HEK293T (cell line): ENCODE measurements at regions not wholly inside any gene's neighbourhood (a gene's known extent, or its start where the extent isn't known, plus 50 kb on each side); places are given as distances from the start of the nearest gene placed in this dataset.
"Not testable (repeated sequence)": the region's sequence is repeated elsewhere in the genome, so short reads cannot be mapped to it uniquely, and the experiment has no call there.

Source experiments
- BHLHE40 ChIP-seq: fragments of 450-650 bp; IDR thresholded peaks from 2 replicates; pipeline ENCODE4 v1.6.1; 2016; ENCODE audit warnings: mild to moderate bottlenecking, moderate library complexity, borderline replicate concordance
- ELF4 ChIP-seq: fragments of 450-650 bp; IDR thresholded peaks from 2 replicates; pipeline ENCODE4 v1.6.1; 2017; ENCODE audit warnings: antibody characterized with exemption
- FOXA1 ChIP-seq: fragments of 450-650 bp; IDR thresholded peaks from 2 replicates; pipeline ENCODE4 v1.6.1; 2016; ENCODE audit warnings: mild to moderate bottlenecking
- FOXK2 ChIP-seq: fragments of 450-650 bp; IDR thresholded peaks from 2 replicates; pipeline ENCODE4 v1.6.1; 2016; ENCODE audit warnings: mild to moderate bottlenecking
- FOXM1 ChIP-seq: fragments of 450-650 bp; IDR thresholded peaks from 2 replicates; pipeline ENCODE4 v1.6.1; 2017; ENCODE audit warnings: mild to moderate bottlenecking, borderline replicate concordance
- HDGF ChIP-seq: fragments of 450-650 bp; IDR thresholded peaks from 2 replicates; pipeline ENCODE4 v1.6.1; 2017; ENCODE audit warnings: antibody characterized with exemption, borderline replicate concordance
- NFRKB ChIP-seq: fragments of 450-650 bp; IDR thresholded peaks from 2 replicates; pipeline ENCODE4 v1.6.1; 2016; ENCODE audit warnings: mild to moderate bottlenecking, moderate library complexity
- SP1 ChIP-seq: fragments of 450-650 bp; IDR thresholded peaks from 2 replicates; pipeline ENCODE4 v1.6.1; 2017
- SUZ12 ChIP-seq: fragments of 450-650 bp; IDR thresholded peaks from 2 replicates; pipeline ENCODE4 v1.6.1; 2016; ENCODE audit warnings: mild to moderate bottlenecking
- TARDBP ChIP-seq: fragments of 450-650 bp; IDR thresholded peaks from 2 replicates; pipeline ENCODE4 v1.6.1; 2016
- ZNF384 ChIP-seq: fragments of 450-650 bp; IDR thresholded peaks from 2 replicates; pipeline ENCODE4 v1.6.1; 2016

DNA sequence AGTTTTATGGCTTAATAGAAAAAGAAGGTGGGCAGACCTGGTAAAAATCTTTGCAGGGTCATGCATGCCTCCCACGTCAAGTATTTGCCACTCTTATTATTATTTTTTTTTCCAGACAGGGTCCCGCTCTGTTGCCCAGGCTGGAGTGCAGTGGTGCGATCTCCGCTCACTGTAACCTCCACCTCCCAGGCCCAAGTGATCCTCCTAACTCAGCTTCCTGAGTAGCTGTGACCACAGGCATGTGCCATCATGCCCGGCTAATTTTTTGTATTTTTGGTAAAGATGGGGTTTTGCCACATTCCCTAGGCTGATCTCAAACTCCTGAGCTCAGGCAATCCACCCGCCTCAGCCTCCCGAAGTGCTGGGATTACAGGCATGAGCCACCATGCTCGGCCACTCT, 55.7 kb upstream of the ATXN3L start:
- TF ChIP-seq ELF4, SP1, HDGF, BHLHE40, FOXA1, ZNF384, SUZ12, FOXM1, NFRKB, TARDBP, FOXK2: not testable (repeated sequence)
